ENCODE measurements at regions not wholly inside any gene's neighbourhood (a gene's known extent, or its start where the extent isn't known, plus 50 kb on each side); places are given as distances from the start of the nearest gene placed in this dataset.

DNA sequence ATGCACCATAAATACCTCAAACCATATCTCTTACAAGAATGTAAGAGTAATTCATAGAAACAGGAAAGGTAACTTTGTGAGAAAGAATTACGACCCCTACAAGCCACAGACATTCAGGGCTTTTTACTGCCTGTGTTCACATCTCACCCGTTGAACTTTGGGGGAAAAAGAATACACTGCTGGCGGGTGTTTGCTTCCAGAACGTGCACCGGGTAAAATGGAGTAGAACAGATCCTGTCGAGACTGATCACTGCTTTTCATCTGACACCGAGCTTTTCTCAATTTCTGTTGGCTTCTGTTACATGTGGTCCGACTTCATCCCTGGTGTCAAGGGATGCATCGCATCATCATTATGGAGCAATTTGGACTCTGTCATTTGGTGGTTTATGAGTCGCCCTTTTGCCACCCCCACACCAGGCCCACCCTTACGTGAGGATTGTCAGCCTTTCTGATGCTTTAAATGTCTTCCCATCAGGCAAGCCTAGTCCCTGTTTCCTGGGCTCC, 219.2 kb upstream of the ZFP64 start:
- no peaks in the 10 kb centered on the region for H3K4me1 ChIP-seq (ENCODE audit: control insufficient read depth in 1 of 2, insufficient read depth in 2 of 2, low read length in 2 of 2)
- H3K4me3 ChIP-seq (replicated peaks in 1 of 2; ENCODE audit: low read depth in 1 of 2, low read length in 2 of 2): no peak overlapping the region
- H3K36me3 ChIP-seq (ENCODE audit: control insufficient read depth in 1 of 2, insufficient read depth in 2 of 2, low read length in 2 of 2): no peaks in the 10 kb centered on the region
- DNase-seq (ENCODE audit: low read depth, low spot score) (no peak), ATAC-seq (no peak)
- no peak overlapping the region for H3K27ac ChIP-seq (ENCODE audit: low read depth, low read length)
- H3K9me2 ChIP-seq (ENCODE audit: insufficient read depth): no peaks in the 10 kb centered on the region
- no peaks in the 10 kb centered on the region for H3K9me3 ChIP-seq (ENCODE audit: control insufficient read depth in 1 of 2, insufficient read depth in 1 of 2, low read depth in 1 of 2, low read length in 2 of 2)
- no peak overlapping the region for H3K9ac ChIP-seq (ENCODE audit: low read length)
- ChIA-PET RAD21 (ENCODE audit: low non-redundant PET in 1 of 2, low total read pairs in 2 of 2, uncharacterized antibody in 2 of 2, unreplicated experiment in 2 of 2) (no interaction called here), POLR2A (no interaction called here), CTCF (no interaction called here)
- H3K4me2 ChIP-seq (ENCODE audit: low read length): no peak overlapping the region
- H2AFZ ChIP-seq (ENCODE audit: low read depth, low read length, poor library complexity, severe bottlenecking): no peak overlapping the region
- no TSS peak for BruUV-seq (replicated peaks)
- no peaks in the 10 kb centered on the region for H4K20me1 ChIP-seq (ENCODE audit: insufficient read depth)
- intact Hi-C loops (cut with micrococcal nuclease): no loop called here
- no peaks in the 10 kb centered on the region for H3K27me3 ChIP-seq (ENCODE audit: insufficient read depth, low read length)
- TF ChIP-seq ZBTB33 (IDR thresholded peaks at IDR 0.05; ENCODE audit: extremely low read depth, insufficient replicate concordance, low read length) (no peak), POLR2A (IDR thresholded peaks at IDR 0.05; ENCODE audit: borderline replicate concordance, extremely low read depth, insufficient read depth, insufficient read length) (no peak), ZNF274 (IDR thresholded peaks at IDR 0.05; ENCODE audit: low read depth, low read length) (no peak), FOSL1 (IDR thresholded peaks at IDR 0.05; ENCODE audit: low read depth) (no peak), SRF (IDR thresholded peaks at IDR 0.05; ENCODE audit: low read depth) (no peak), TCF7L2 (IDR thresholded peaks at IDR 0.05; ENCODE audit: borderline replicate concordance, extremely low read depth, insufficient read depth, insufficient read length) (no peak), EZH2phosphoT487 (IDR thresholded peaks at IDR 0.05; ENCODE audit: borderline replicate concordance) (no peak), SIN3A (IDR thresholded peaks at IDR 0.05; ENCODE audit: low read depth) (no peak), ELF1 (IDR thresholded peaks at IDR 0.05; ENCODE audit: borderline replicate concordance, low read depth) (no peak), JUND (IDR thresholded peaks at IDR 0.05) (no peak), YY1 (IDR thresholded peaks at IDR 0.05; ENCODE audit: extremely low read depth, insufficient replicate concordance, low read depth, low read length) (no peak), CEBPB (IDR thresholded peaks at IDR 0.05; ENCODE audit: low read depth) (no peak), EGR1 (IDR thresholded peaks at IDR 0.05; ENCODE audit: low read depth) (no peak), ZFX (IDR thresholded peaks at IDR 0.05) (no peak), EZH2 (IDR thresholded peaks at IDR 0.05) (no peak)
- TF ChIP-seq, protein P1, sequence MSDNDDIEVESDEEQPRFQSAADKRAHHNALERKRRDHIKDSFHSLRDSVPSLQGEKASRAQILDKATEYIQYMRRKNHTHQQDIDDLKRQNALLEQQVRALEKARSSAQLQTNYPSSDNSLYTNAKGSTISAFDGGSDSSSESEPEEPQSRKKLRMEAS (IDR thresholded peaks at IDR 0.05): no peak
- TF ChIP-seq, protein P2, sequence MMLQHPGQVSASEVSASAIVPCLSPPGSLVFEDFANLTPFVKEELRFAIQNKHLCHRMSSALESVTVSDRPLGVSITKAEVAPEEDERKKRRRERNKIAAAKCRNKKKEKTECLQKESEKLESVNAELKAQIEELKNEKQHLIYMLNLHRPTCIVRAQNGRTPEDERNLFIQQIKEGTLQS (IDR thresholded peaks at IDR 0.05): no peak
- TF ChIP-seq, protein P3, sequence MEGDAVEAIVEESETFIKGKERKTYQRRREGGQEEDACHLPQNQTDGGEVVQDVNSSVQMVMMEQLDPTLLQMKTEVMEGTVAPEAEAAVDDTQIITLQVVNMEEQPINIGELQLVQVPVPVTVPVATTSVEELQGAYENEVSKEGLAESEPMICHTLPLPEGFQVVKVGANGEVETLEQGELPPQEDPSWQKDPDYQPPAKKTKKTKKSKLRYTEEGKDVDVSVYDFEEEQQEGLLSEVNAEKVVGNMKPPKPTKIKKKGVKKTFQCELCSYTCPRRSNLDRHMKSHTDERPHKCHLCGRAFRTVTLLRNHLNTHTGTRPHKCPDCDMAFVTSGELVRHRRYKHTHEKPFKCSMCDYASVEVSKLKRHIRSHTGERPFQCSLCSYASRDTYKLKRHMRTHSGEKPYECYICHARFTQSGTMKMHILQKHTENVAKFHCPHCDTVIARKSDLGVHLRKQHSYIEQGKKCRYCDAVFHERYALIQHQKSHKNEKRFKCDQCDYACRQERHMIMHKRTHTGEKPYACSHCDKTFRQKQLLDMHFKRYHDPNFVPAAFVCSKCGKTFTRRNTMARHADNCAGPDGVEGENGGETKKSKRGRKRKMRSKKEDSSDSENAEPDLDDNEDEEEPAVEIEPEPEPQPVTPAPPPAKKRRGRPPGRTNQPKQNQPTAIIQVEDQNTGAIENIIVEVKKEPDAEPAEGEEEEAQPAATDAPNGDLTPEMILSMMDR (IDR thresholded peaks at IDR 0.05 in 2 of 3, conservative IDR thresholded peaks at IDR 0.05 in 1 of 3; ENCODE audit: borderline replicate concordance in 1 of 3, insufficient read depth in 1 of 3, low read depth in 2 of 3, low read length in 2 of 3): no peak
- H3K79me2 ChIP-seq (ENCODE audit: insufficient read depth, low read length): no peaks in the 10 kb centered on the region

All from HCT116 (cell line).